Mesenchymal stem cell (in vitro differentiated cells and primary cell): ENCODE measurements at regions not wholly inside any gene's neighbourhood (a gene's known extent, or its start where the extent isn't known, plus 50 kb on each side); places are given as distances from the start of the nearest gene placed in this dataset.

Experiments used
- DNase-seq: peaks from one replicate; pipeline ENCODE4 v3.0.0-alpha.2; 2013
- H2AFZ ChIP-seq: one replicate; pipeline ENCODE4 v1.6.1; 2013; ENCODE audit warnings: low read depth, mild to moderate bottlenecking, control low read depth, inconsistent platforms, low read length, moderate library complexity
- H2AK5ac ChIP-seq: 2 replicates; pipeline ENCODE4 v1.6.1; 2013; ENCODE audit warnings: low read length, moderate library complexity, mild to moderate bottlenecking, inconsistent platforms; ENCODE audit not compliant: severe bottlenecking
- H2BK120ac ChIP-seq: one replicate; pipeline ENCODE4 v1.6.1; 2013; ENCODE audit warnings: low read depth, mild to moderate bottlenecking, inconsistent platforms, low read length, moderate library complexity
- H2BK12ac ChIP-seq, 2 experiments: one replicate each; pipeline ENCODE4 v1.6.1; 2013; ENCODE audit warnings: inconsistent platforms in 2 of 2, low read length in 2 of 2, mild to moderate bottlenecking in 2 of 2, moderate library complexity in 2 of 2, control low read depth in 1 of 2
- H2BK15ac ChIP-seq: one replicate; pipeline ENCODE4 v1.6.1; 2013; ENCODE audit warnings: mild to moderate bottlenecking, low read depth, inconsistent platforms; ENCODE audit not compliant: poor library complexity, severe bottlenecking
- H2BK5ac ChIP-seq: 2 replicates; pipeline ENCODE4 v1.6.1; 2013; ENCODE audit warnings: low read depth, mild to moderate bottlenecking, low read length, control low read depth, inconsistent platforms; ENCODE audit not compliant: poor library complexity, severe bottlenecking
- H3K14ac ChIP-seq, 2 experiments: one replicate each; pipeline ENCODE4 v1.6.1; 2013; ENCODE audit warnings: inconsistent platforms in 2 of 2, low read length in 2 of 2, control low read depth in 1 of 2, mild to moderate bottlenecking in 1 of 2, moderate library complexity in 1 of 2
- H3K18ac ChIP-seq, 2 experiments: one replicate each; pipeline ENCODE4 v1.6.1; 2013; ENCODE audit warnings: inconsistent platforms in 2 of 2, low read length in 2 of 2, control low read depth in 1 of 2, low read depth in 1 of 2, mild to moderate bottlenecking in 1 of 2
- H3K23ac ChIP-seq, 2 experiments: one replicate each; pipeline ENCODE4 v1.6.1; 2013; ENCODE audit warnings: inconsistent platforms in 2 of 2, low read length in 2 of 2, mild to moderate bottlenecking in 2 of 2, moderate library complexity in 2 of 2, control low read depth in 1 of 2
- H3K27ac ChIP-seq: 2 replicates; pipeline ENCODE4 v1.5.1; 2013; ENCODE audit warnings: mild to moderate bottlenecking, moderate library complexity, low read length, control low read depth, inconsistent platforms; ENCODE audit not compliant: poor library complexity, severe bottlenecking
- H3K27me3 ChIP-seq, 2 experiments: 2 replicates each; pipeline versions ENCODE4 v1.6.1 to v1.7.0; 2013; ENCODE audit warnings: low read length in 2 of 2, mild to moderate bottlenecking in 2 of 2, moderate library complexity in 2 of 2, control low read depth in 1 of 2, inconsistent platforms in 1 of 2; ENCODE audit not compliant: control insufficient read depth in 1 of 2, insufficient read depth in 1 of 2
- H3K36me3 ChIP-seq, 2 experiments: 2 replicates each; pipeline versions ENCODE4 v1.6.1 to v1.7.0; 2013; ENCODE audit warnings: low read length in 2 of 2, control low read depth in 1 of 2, inconsistent platforms in 1 of 2, low read depth in 1 of 2, mild to moderate bottlenecking in 1 of 2; ENCODE audit not compliant: insufficient read depth in 2 of 2, control insufficient read depth in 1 of 2
- H3K4ac ChIP-seq, 2 experiments: one replicate each; pipeline ENCODE4 v1.6.1; 2013; ENCODE audit warnings: inconsistent platforms in 2 of 2, low read length in 2 of 2, mild to moderate bottlenecking in 2 of 2, moderate library complexity in 2 of 2, control low read depth in 1 of 2, low read depth in 1 of 2
- H3K4me1 ChIP-seq: 2 replicates; pipeline ENCODE4 v1.6.1; 2013; ENCODE audit warnings: low read depth, low read length, control low read depth; ENCODE audit not compliant: control insufficient read depth, insufficient read depth
- H3K4me2 ChIP-seq: 2 replicates; pipeline ENCODE4 v1.6.1; 2013; ENCODE audit warnings: low read length, mild to moderate bottlenecking, inconsistent platforms; ENCODE audit not compliant: poor library complexity, severe bottlenecking
- H3K4me3 ChIP-seq, 2 experiments: 2 replicates each; pipeline versions ENCODE4 v1.5.1 to v1.7.0; 2013; ENCODE audit warnings: low read length in 2 of 2, mild to moderate bottlenecking in 2 of 2, control low read depth in 1 of 2, low read depth in 1 of 2; ENCODE audit not compliant: insufficient read depth in 1 of 2
- H3K79me1 ChIP-seq: replicated peaks from 2 replicates; pipeline ENCODE4 v1.6.1; 2013; ENCODE audit warnings: mild to moderate bottlenecking, control low read depth, low read length, inconsistent platforms; ENCODE audit not compliant: poor library complexity, severe bottlenecking
- H3K9ac ChIP-seq: 2 replicates; pipeline ENCODE4 v1.7.0; 2013; ENCODE audit warnings: mild to moderate bottlenecking, low read length, moderate library complexity
- H3K9me3 ChIP-seq: 2 replicates; pipeline ENCODE4 v1.7.0; 2013; ENCODE audit warnings: mild to moderate bottlenecking, low read length; ENCODE audit not compliant: control insufficient read depth
- H4K8ac ChIP-seq: one replicate; pipeline ENCODE4 v1.6.1; 2013; ENCODE audit warnings: inconsistent platforms, mild to moderate bottlenecking, low read length, moderate library complexity
- H4K91ac ChIP-seq: one replicate; pipeline ENCODE4 v1.6.1; 2013; ENCODE audit warnings: mild to moderate bottlenecking, low read length, inconsistent platforms
- WGBS: methylation state at CpG from one replicate; pipeline ENCODE4 v1.1.7; 2013; ENCODE audit warnings: mixed read lengths; 5-methylcytosine and 5-hydroxymethylcytosine counted together

- WGBS, result 96% methylated on average over 2 of the region's 4 CpGs
- Histone ChIP-seq H2BK5ac (no peak overlapping the region), H2AFZ (no peak overlapping the region), H3K27me3 (no peaks in the 10 kb centered on the region), H2BK12ac (no peak overlapping the region), H3K36me3 (no peaks in the 10 kb centered on the region), H4K8ac (no peak overlapping the region), H3K4me1 (no peaks in the 10 kb centered on the region), H3K14ac (no peak overlapping the region), H3K23ac (no peak overlapping the region), H3K79me1 (no peaks in the 10 kb centered on the region), H3K27ac (no peak overlapping the region), H2BK120ac (no peak overlapping the region), H3K9ac (no peak overlapping the region), H4K91ac (no peak overlapping the region), H3K4me3 (no peak overlapping the region), H2AK5ac (no peak overlapping the region), H3K18ac (no peak overlapping the region), H2BK15ac (no peak overlapping the region), H3K4ac (no peak overlapping the region), H3K4me2 (no peak overlapping the region), H3K9me3 (no peaks in the 10 kb centered on the region)
- DNase-seq, result no peak
Observed at GRCh38 chr5:88364991-88365390, 96.3 kb upstream of the TMEM161B start.

DNA sequence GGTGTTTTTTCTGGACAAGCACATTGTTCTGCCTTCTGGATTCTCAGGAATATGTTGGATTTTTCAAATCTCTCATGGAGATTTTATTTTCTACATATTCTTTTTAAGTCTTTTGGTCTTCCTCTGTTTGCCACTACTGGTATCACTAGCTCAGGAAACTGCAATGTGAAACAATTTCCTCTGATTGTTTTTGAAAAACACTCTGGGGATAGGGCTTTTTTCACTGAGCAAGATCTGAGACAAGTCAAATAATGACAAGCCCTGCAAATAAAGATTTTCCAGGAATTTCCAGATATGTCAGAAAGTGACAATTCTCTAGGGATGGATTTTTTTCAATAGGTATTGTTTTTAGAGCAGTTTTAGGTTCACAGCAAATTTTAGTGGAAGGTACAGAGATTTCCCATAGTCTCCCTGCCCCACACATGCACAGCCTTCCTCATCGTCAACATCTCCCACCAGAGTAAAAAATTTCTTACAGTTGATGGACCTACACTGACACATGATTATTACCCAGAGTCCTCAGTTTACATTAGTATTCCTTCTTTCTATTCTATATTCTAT lies 86.9 kb upstream of the TMEM161B start:
- Histone ChIP-seq H3K14ac (no peak overlapping the region), H2BK120ac (no peak overlapping the region), H2BK5ac (no peak overlapping the region), H3K27me3 (no peaks in the 10 kb centered on the region), H3K23ac (no peak overlapping the region), H3K9ac (no peak overlapping the region), H3K4me1 (no peaks in the 10 kb centered on the region), H3K36me3 (no peaks in the 10 kb centered on the region), H3K79me1 (no peaks in the 10 kb centered on the region), H2AK5ac (no peak overlapping the region), H2AFZ (no peak overlapping the region), H4K91ac (no peak overlapping the region), H3K4ac (no peak overlapping the region), H2BK12ac (no peak overlapping the region), H3K9me3 (peaks cover 4% of the 10 kb centered on the region), H3K18ac (no peak overlapping the region), H3K4me2 (no peak overlapping the region), H2BK15ac (no peak overlapping the region), H3K27ac (no peak overlapping the region), H3K4me3 (no peak overlapping the region), H4K8ac (no peak overlapping the region)
- no peak for DNase-seq
- WGBS, result 100% methylated on average over 1 of the region's 1 CpG

DNA sequence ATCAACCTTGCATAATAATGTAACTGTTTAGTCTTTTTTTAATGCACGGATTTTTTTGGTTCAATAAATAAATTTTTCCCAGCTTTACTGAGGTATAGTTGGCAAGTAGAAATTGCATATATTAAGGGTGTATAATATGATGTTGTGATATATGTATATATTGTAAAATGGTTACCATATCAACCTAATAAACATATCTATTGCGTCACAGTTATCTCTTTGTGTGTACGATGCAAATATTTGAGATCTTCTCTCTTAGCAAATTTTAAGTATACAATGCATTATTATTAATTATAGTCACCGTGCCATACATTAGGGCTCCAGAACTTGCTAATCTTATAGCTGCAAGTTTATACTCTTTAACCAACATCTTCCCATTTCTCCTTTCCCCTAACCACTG lies 57.2 kb upstream of the TMEM161B start:
- H3K27ac ChIP-seq, result no peak overlapping the region
- no peak overlapping the region for H3K4ac ChIP-seq
- WGBS, result 100% methylated on average over 1 of the region's 4 CpGs
- H3K4me2 ChIP-seq, result no peak overlapping the region
- H2BK12ac ChIP-seq, result no peak overlapping the region
- no peaks in the 10 kb centered on the region for H3K36me3 ChIP-seq
- H3K9ac ChIP-seq, result no peak overlapping the region
- no peak overlapping the region for H4K8ac ChIP-seq
- no peak overlapping the region for H2BK5ac ChIP-seq
- H3K14ac ChIP-seq, result no peak overlapping the region
- H3K4me1 ChIP-seq, result no peaks in the 10 kb centered on the region
- no peaks in the 10 kb centered on the region for H3K27me3 ChIP-seq
- no peak overlapping the region for H4K91ac ChIP-seq
- H3K9me3 ChIP-seq, result no peaks in the 10 kb centered on the region
- no peak overlapping the region for H3K23ac ChIP-seq
- H2BK15ac ChIP-seq, result no peak overlapping the region
- H2AFZ ChIP-seq, result no peak overlapping the region
- no peak overlapping the region for H3K4me3 ChIP-seq
- no peak overlapping the region for H2BK120ac ChIP-seq
- no peak for DNase-seq
- no peak overlapping the region for H3K18ac ChIP-seq
- H3K79me1 ChIP-seq, result no peaks in the 10 kb centered on the region
- no peak overlapping the region for H2AK5ac ChIP-seq

DNA sequence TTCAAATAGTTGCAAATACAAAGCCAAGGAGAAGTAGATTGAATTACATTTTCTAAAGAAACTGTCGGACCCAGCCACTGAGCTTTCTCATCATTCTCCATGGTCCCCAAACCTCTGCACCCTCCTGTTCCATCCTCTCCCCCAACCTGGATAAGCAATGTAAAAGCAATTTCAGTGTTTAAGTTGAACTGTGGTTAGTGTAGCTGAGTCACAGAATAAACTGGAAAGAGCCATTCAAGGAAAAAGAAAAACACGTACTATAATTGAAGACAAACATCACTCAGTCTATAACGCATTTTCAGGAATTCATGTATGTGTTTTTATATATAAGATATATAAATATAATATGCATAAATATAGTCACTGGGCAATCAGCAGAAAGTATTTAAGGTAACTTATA lies 54.1 kb upstream of the TMEM161B start:
- Histone ChIP-seq H2BK5ac (no peak overlapping the region), H3K14ac (no peak overlapping the region), H3K36me3 (no peaks in the 10 kb centered on the region), H4K8ac (no peak overlapping the region), H2BK15ac (no peak overlapping the region), H3K23ac (no peak overlapping the region), H3K79me1 (no peaks in the 10 kb centered on the region), H3K4me2 (no peak overlapping the region), H3K27me3 (no peaks in the 10 kb centered on the region), H3K27ac (no peak overlapping the region), H2BK120ac (no peak overlapping the region), H3K4me1 (no peaks in the 10 kb centered on the region), H3K18ac (no peak overlapping the region), H3K9me3 (no peaks in the 10 kb centered on the region), H3K4ac (no peak overlapping the region), H2AK5ac (no peak overlapping the region), H4K91ac (no peak overlapping the region), H2AFZ (no peak overlapping the region), H3K9ac (no peak overlapping the region), H2BK12ac (no peak overlapping the region), H3K4me3 (no peak overlapping the region)
- no peak for DNase-seq
- WGBS, result 100% methylated on average over 1 of the region's 3 CpGs
